ENCODE measurements at regions not wholly inside any gene's neighbourhood (a gene's known extent, or its start where the extent isn't known, plus 50 kb on each side); places are given as distances from the start of the nearest gene placed in this dataset.
A peak's percentile ranks its signal among the peaks of the same experiment; 100 is the strongest.

DNA sequence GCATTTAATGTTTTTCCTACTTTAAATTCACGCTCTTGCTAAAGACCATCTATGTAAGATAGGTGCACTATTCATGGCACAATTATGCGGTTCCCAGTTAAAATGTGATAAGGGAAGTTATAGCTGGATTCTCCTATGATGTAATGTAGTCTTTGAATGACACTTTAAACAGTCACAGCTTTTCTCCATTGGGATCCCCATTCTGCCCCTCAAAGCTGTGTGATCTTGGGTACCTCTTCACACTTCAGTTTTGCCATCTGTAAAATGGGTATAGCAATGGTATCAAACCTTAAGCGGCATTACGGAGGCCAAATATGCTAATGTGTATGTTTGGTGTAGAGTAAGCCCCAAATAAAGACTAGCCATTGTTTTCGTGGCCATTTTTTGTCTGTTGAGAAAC is 64.7 kb upstream of the ZNF217 start:
- DNase-seq (ENCODE audit: low spot score), result no peak
- TF ChIP-seq CTCF (IDR thresholded peaks at IDR 0.05; ENCODE audit: extremely low read depth, insufficient read depth, missing control alignments), result no peak
- in situ Hi-C loops (cut with MboI; ENCODE audit: low pct_unique_long_range_greater_than_20kb, low sequenced_read_pairs, unreplicated experiment), result loop anchor here (10.0 kb wide), 1 partner anchor 76 kb away; no protein-coding TSS in a partner anchor

- in situ Hi-C loops (cut with MboI; ENCODE audit: low pct_unique_long_range_greater_than_20kb, low sequenced_read_pairs, unreplicated experiment), result loop anchor here (10.0 kb wide), 1 partner anchor 77 kb away; no protein-coding TSS in a partner anchor
- no peak for TF ChIP-seq CTCF (IDR thresholded peaks at IDR 0.05; ENCODE audit: extremely low read depth, insufficient read depth, missing control alignments)
- DNase-seq (ENCODE audit: low spot score), result no peak
These were observed 64.1 kb upstream of the ZNF217 start for GRCh38 chr20:53657732-53658131.

DNA sequence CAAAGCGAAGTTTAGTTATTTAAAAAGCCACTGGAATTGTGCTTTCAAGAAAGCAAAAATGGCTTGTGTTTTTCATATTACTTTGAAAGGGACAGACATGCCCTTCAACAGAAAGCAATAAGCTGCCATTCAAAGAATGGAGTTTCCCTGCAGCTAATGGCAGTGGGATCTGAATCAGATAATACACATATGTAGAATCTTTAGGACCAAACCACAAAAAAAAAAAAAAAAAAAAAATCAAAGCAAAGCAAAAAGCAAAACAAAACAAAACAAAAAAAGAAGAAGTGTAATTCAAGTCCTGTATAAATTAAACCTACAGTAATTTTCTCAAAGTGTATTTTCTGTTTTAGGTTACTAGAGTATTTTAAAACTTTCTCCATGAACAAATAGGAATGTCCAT is 63.6 kb upstream of the ZNF217 start:
- no peak for DNase-seq (ENCODE audit: low spot score)
- TF ChIP-seq CTCF (IDR thresholded peaks at IDR 0.05; ENCODE audit: extremely low read depth, insufficient read depth, missing control alignments), result no peak
- in situ Hi-C loops (cut with MboI; ENCODE audit: low pct_unique_long_range_greater_than_20kb, low sequenced_read_pairs, unreplicated experiment), result loop anchor here (10.0 kb wide), 1 partner anchor 78 kb away; no protein-coding TSS in a partner anchor

GRCh38 chr20:53656293-53657202 is 62.9 kb upstream of the ZNF217 start:
- DNase-seq (ENCODE audit: low spot score), result peak; percentile 35
- TF ChIP-seq CTCF (IDR thresholded peaks at IDR 0.05; ENCODE audit: extremely low read depth, insufficient read depth, missing control alignments), result no peak
- in situ Hi-C loops (cut with MboI; ENCODE audit: low pct_unique_long_range_greater_than_20kb, low sequenced_read_pairs, unreplicated experiment), result loop anchor here (10.0 kb wide), 1 partner anchor 78 kb away; no protein-coding TSS in a partner anchor

GRCh38 chr20:53655625-53656292 is 62.1 kb upstream of the ZNF217 start:
- in situ Hi-C loops (cut with MboI; ENCODE audit: low pct_unique_long_range_greater_than_20kb, low sequenced_read_pairs, unreplicated experiment), result loop anchor here (10.0 kb wide), 1 partner anchor 79 kb away; no protein-coding TSS in a partner anchor

More at GRCh38 chr20:53655625-53656292, 62.1 kb upstream of the ZNF217 start:
- no peak for TF ChIP-seq CTCF (IDR thresholded peaks at IDR 0.05; ENCODE audit: extremely low read depth, insufficient read depth, missing control alignments)
- DNase-seq (ENCODE audit: low spot score), result no peak
